Lower lobe of right lung (tissue), 2 donors: ENCODE measurements at regions not wholly inside any gene's neighbourhood (a gene's known extent, or its start where the extent isn't known, plus 50 kb on each side); places are given as distances from the start of the nearest gene placed in this dataset.

Experiments used
- ATAC-seq, 2 donors: fragments of 200-7000 bp; cut with Tn5 transposase; one replicate each; pipeline ENCODE4 v1.9.1; 2020 to 2022; ENCODE audit warnings: mild to moderate bottlenecking in 2 of 2, moderate library complexity in 2 of 2
- DNase-seq: peaks from one replicate; pipeline ENCODE4 v3.0.0-alpha.2; 2020
- H3K27ac ChIP-seq: fragments of 200-600 bp; one replicate; pipeline ENCODE4 v1.8.0; 2022
- H3K27me3 ChIP-seq: fragments of 200-600 bp; one replicate; pipeline ENCODE4 v1.8.0; 2022; ENCODE audit warnings: low read depth
- H3K36me3 ChIP-seq: fragments of 200-600 bp; one replicate; pipeline ENCODE4 v1.8.0; 2022; ENCODE audit warnings: mild to moderate bottlenecking
- H3K4me1 ChIP-seq: fragments of 200-600 bp; one replicate; pipeline ENCODE4 v1.8.0; 2022
- H3K4me3 ChIP-seq: fragments of 200-600 bp; one replicate; pipeline ENCODE4 v1.8.0; 2022; ENCODE audit warnings: mild to moderate bottlenecking
- H3K9me3 ChIP-seq: fragments of 200-600 bp; one replicate; pipeline ENCODE4 v1.8.0; 2022
- intact Hi-C: fragments of 100-400 bp; cut with DNase I; formaldehyde crosslinking; loops from one replicate; pipeline ENCODE4 v1.11.0; 2022
- TF ChIP-seq, protein P1 (sequence below): fragments of 200-600 bp; IDR thresholded peaks from one replicate; pipeline ENCODE4 v1.8.0; 2022; ENCODE audit warnings: antibody characterized with exemption, mild to moderate bottlenecking
- donor health status: DM: no; HTN: yes; CAD: no; lungs with severe emphysema.

DNA sequence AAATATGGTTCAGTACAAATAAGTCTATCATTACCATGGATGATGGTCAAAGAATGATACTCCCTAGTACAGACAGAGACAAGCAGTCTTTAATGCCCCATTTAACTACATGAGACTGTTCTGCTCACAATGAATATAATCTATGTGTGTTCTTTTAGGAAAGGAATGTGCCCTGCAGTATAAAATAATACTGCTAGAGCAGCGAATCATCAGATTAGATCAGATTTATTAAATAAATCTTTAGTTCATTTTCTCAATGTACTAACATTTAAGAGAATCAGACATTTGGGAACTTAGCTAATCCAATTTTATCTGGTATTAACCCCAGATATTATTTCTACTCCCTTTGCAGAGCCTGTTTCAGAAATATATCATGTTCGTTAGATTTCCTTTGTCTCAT, 272.0 kb upstream of the GCFC2 start:
- Histone ChIP-seq H3K27me3 (no peaks in the 10 kb centered on the region), H3K36me3 (no peaks in the 10 kb centered on the region), H3K27ac (no peak overlapping the region), H3K4me3 (no peak overlapping the region), H3K4me1 (no peaks in the 10 kb centered on the region), H3K9me3 (peaks cover 3% of the 10 kb centered on the region)
- intact Hi-C loops, result no loop called here
- no peak for ATAC-seq
- TF ChIP-seq, protein P1, sequence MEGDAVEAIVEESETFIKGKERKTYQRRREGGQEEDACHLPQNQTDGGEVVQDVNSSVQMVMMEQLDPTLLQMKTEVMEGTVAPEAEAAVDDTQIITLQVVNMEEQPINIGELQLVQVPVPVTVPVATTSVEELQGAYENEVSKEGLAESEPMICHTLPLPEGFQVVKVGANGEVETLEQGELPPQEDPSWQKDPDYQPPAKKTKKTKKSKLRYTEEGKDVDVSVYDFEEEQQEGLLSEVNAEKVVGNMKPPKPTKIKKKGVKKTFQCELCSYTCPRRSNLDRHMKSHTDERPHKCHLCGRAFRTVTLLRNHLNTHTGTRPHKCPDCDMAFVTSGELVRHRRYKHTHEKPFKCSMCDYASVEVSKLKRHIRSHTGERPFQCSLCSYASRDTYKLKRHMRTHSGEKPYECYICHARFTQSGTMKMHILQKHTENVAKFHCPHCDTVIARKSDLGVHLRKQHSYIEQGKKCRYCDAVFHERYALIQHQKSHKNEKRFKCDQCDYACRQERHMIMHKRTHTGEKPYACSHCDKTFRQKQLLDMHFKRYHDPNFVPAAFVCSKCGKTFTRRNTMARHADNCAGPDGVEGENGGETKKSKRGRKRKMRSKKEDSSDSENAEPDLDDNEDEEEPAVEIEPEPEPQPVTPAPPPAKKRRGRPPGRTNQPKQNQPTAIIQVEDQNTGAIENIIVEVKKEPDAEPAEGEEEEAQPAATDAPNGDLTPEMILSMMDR, result no peak
- no peak for DNase-seq

DNA sequence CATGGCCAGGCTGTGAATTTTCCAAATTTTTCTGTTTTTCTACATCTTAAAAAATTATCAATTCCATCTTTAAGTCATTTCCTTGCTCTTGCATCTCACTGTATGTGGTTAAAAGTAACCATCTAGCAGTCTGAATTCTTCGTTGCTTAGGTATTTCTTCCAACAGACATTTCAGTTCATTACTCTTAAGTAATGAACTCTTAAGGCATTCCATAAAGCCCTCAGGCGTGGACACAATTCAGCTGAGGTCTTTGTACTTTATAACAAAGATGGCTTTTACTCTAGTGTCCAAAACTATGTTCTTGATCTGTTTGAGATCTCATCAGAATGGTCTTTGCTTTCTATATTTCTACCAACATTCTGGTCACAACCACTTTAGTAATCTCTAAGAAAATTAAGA, 253.9 kb upstream of the GCFC2 start:
- DNase-seq (no peak), ATAC-seq (no peak)
- Histone ChIP-seq H3K9me3 (no peaks in the 10 kb centered on the region), H3K36me3 (no peaks in the 10 kb centered on the region), H3K4me1 (no peaks in the 10 kb centered on the region), H3K4me3 (no peak overlapping the region), H3K27me3 (no peaks in the 10 kb centered on the region), H3K27ac (no peak overlapping the region)
- intact Hi-C loops, result no loop called here
- TF ChIP-seq, protein P1, result no peak

DNA sequence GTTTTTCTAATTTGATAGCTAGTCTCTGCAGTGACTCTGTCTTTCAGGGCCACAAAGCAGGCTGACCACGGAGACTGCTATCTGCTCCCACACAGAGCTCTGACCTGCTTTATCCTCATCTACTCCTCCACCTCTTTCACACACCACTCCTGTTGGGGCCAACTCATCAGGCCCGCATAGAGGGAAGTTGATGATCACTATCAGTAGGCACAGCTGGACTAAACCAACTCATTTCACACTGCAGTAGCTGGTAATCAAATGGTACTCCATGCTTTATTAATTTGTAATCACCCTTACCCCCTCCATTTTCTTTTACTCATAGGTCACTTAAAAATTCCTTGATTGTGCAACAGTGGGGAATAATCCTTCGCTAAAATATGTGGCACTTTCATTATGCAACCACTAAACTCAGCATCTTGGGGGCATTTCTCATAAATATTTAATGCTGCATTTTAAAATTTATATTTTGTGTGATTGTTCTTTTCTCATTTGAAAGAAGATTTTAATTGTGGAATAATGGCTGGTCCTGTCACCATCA, 249.8 kb upstream of the GCFC2 start:
- no peak for ATAC-seq
- no peak for DNase-seq
- no peaks in the 10 kb centered on the region for H3K9me3 ChIP-seq
- no peaks in the 10 kb centered on the region for H3K4me1 ChIP-seq
- no peak overlapping the region for H3K27ac ChIP-seq
- no peaks in the 10 kb centered on the region for H3K27me3 ChIP-seq
- TF ChIP-seq, protein P1, result no peak
- no peak overlapping the region for H3K4me3 ChIP-seq
- H3K36me3 ChIP-seq, result no peaks in the 10 kb centered on the region
- intact Hi-C loops, result no loop called here

DNA sequence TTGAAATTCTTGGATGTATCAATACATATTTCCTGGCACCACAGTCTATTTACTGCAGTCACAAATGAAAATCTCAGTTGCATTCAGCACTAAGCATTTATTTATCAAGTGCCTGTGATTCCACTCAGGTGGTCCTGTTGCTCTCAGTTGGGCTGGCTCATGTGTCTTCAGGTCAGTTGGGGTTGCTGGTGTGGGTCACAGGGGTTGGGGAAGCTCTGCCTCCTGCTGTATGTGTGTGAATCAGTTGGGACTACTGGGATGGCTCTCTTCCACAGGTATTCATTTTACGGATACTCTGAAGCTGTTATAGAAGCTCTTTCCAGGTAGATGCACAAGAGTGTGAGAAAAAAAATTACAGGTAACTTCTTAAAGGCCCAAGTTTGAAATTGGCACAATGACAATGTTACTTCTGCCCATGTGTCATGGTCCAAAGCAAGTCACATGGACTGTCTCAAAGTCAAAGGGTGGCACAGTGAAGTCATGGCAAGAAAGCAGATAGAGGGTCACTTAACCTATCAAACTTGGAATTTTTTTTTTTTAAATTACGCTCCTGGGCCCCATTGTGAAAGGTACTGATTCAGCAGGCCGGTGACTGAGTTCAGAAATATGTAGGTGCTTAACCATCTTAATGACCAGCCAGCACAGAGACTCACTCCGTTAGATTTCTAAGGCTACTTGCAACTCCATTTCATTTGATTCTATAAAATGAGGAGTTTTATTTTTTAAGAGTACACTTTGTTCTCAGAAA, 249.2 kb upstream of the GCFC2 start:
- Histone ChIP-seq H3K36me3 (no peaks in the 10 kb centered on the region), H3K27me3 (no peaks in the 10 kb centered on the region), H3K9me3 (no peaks in the 10 kb centered on the region), H3K27ac (no peak overlapping the region), H3K4me1 (no peaks in the 10 kb centered on the region), H3K4me3 (no peak overlapping the region)
- TF ChIP-seq, protein P1, result no peak
- DNase-seq, result no peak
- intact Hi-C loops, result no loop called here
- ATAC-seq, result no peak

DNA sequence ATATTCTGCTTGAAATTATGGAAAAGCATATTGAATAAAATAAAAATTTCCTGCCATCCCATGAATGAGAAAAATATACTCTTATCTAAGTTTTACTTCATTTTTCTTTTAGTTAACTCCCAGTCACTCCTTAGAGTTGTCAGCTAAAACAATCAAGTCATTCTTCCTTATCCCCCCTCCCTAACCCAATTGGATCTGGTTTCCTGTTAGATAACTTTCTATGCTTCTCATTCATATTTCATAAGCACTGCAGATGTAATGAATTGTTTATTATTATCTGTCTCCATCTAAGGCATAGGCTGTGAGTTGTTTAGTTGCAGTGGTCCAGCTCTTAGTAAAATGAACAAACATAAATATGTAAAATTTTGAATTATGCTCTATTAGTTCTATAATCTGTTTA, 244.0 kb upstream of the GCFC2 start:
- intact Hi-C loops, result no loop called here
- TF ChIP-seq, protein P1, result no peak
- ATAC-seq, result no peak

More for the DNA sequence above, 244.0 kb upstream of the GCFC2 start:
- Histone ChIP-seq H3K27ac (no peak overlapping the region), H3K36me3 (no peaks in the 10 kb centered on the region), H3K27me3 (no peaks in the 10 kb centered on the region), H3K9me3 (no peaks in the 10 kb centered on the region), H3K4me1 (no peaks in the 10 kb centered on the region), H3K4me3 (no peak overlapping the region)
- DNase-seq, result no peak
